Mesenchymal stem cell (in vitro differentiated cells and primary cell): ENCODE measurements at regions not wholly inside any gene's neighbourhood (a gene's known extent, or its start where the extent isn't known, plus 50 kb on each side); places are given as distances from the start of the nearest gene placed in this dataset.
"Not testable (repeated sequence)": the region's sequence is repeated elsewhere in the genome, so short reads cannot be mapped to it uniquely, and the experiment has no call there.

Experiments
- DNase-seq: peaks from one replicate; pipeline ENCODE4 v3.0.0-alpha.2; 2013
- H2AFZ ChIP-seq: one replicate; pipeline ENCODE4 v1.6.1; 2013; ENCODE audit warnings: low read depth, mild to moderate bottlenecking, control low read depth, inconsistent platforms, low read length, moderate library complexity
- H2AK5ac ChIP-seq: 2 replicates; pipeline ENCODE4 v1.6.1; 2013; ENCODE audit warnings: low read length, moderate library complexity, mild to moderate bottlenecking, inconsistent platforms; ENCODE audit not compliant: severe bottlenecking
- H2BK120ac ChIP-seq: one replicate; pipeline ENCODE4 v1.6.1; 2013; ENCODE audit warnings: low read depth, mild to moderate bottlenecking, inconsistent platforms, low read length, moderate library complexity
- H2BK12ac ChIP-seq, 2 experiments: one replicate each; pipeline ENCODE4 v1.6.1; 2013; ENCODE audit warnings: inconsistent platforms in 2 of 2, low read length in 2 of 2, mild to moderate bottlenecking in 2 of 2, moderate library complexity in 2 of 2, control low read depth in 1 of 2
- H2BK15ac ChIP-seq: one replicate; pipeline ENCODE4 v1.6.1; 2013; ENCODE audit warnings: mild to moderate bottlenecking, low read depth, inconsistent platforms; ENCODE audit not compliant: poor library complexity, severe bottlenecking
- H2BK5ac ChIP-seq: 2 replicates; pipeline ENCODE4 v1.6.1; 2013; ENCODE audit warnings: low read depth, mild to moderate bottlenecking, low read length, control low read depth, inconsistent platforms; ENCODE audit not compliant: poor library complexity, severe bottlenecking
- H3K14ac ChIP-seq, 2 experiments: one replicate each; pipeline ENCODE4 v1.6.1; 2013; ENCODE audit warnings: inconsistent platforms in 2 of 2, low read length in 2 of 2, control low read depth in 1 of 2, mild to moderate bottlenecking in 1 of 2, moderate library complexity in 1 of 2
- H3K18ac ChIP-seq, 2 experiments: one replicate each; pipeline ENCODE4 v1.6.1; 2013; ENCODE audit warnings: inconsistent platforms in 2 of 2, low read length in 2 of 2, control low read depth in 1 of 2, low read depth in 1 of 2, mild to moderate bottlenecking in 1 of 2
- H3K23ac ChIP-seq, 2 experiments: one replicate each; pipeline ENCODE4 v1.6.1; 2013; ENCODE audit warnings: inconsistent platforms in 2 of 2, low read length in 2 of 2, mild to moderate bottlenecking in 2 of 2, moderate library complexity in 2 of 2, control low read depth in 1 of 2
- H3K27ac ChIP-seq: 2 replicates; pipeline ENCODE4 v1.5.1; 2013; ENCODE audit warnings: mild to moderate bottlenecking, moderate library complexity, low read length, control low read depth, inconsistent platforms; ENCODE audit not compliant: poor library complexity, severe bottlenecking
- H3K27me3 ChIP-seq, 2 experiments: 2 replicates each; pipeline versions ENCODE4 v1.6.1 to v1.7.0; 2013; ENCODE audit warnings: low read length in 2 of 2, mild to moderate bottlenecking in 2 of 2, moderate library complexity in 2 of 2, control low read depth in 1 of 2, inconsistent platforms in 1 of 2; ENCODE audit not compliant: control insufficient read depth in 1 of 2, insufficient read depth in 1 of 2
- H3K36me3 ChIP-seq, 2 experiments: 2 replicates each; pipeline versions ENCODE4 v1.6.1 to v1.7.0; 2013; ENCODE audit warnings: low read length in 2 of 2, control low read depth in 1 of 2, inconsistent platforms in 1 of 2, low read depth in 1 of 2, mild to moderate bottlenecking in 1 of 2; ENCODE audit not compliant: insufficient read depth in 2 of 2, control insufficient read depth in 1 of 2
- H3K4ac ChIP-seq, 2 experiments: one replicate each; pipeline ENCODE4 v1.6.1; 2013; ENCODE audit warnings: inconsistent platforms in 2 of 2, low read length in 2 of 2, mild to moderate bottlenecking in 2 of 2, moderate library complexity in 2 of 2, control low read depth in 1 of 2, low read depth in 1 of 2
- H3K4me1 ChIP-seq: 2 replicates; pipeline ENCODE4 v1.6.1; 2013; ENCODE audit warnings: low read depth, low read length, control low read depth; ENCODE audit not compliant: control insufficient read depth, insufficient read depth
- H3K4me2 ChIP-seq: 2 replicates; pipeline ENCODE4 v1.6.1; 2013; ENCODE audit warnings: low read length, mild to moderate bottlenecking, inconsistent platforms; ENCODE audit not compliant: poor library complexity, severe bottlenecking
- H3K4me3 ChIP-seq, 2 experiments: 2 replicates each; pipeline versions ENCODE4 v1.5.1 to v1.7.0; 2013; ENCODE audit warnings: low read length in 2 of 2, mild to moderate bottlenecking in 2 of 2, control low read depth in 1 of 2, low read depth in 1 of 2; ENCODE audit not compliant: insufficient read depth in 1 of 2
- H3K79me1 ChIP-seq: replicated peaks from 2 replicates; pipeline ENCODE4 v1.6.1; 2013; ENCODE audit warnings: mild to moderate bottlenecking, control low read depth, low read length, inconsistent platforms; ENCODE audit not compliant: poor library complexity, severe bottlenecking
- H3K9ac ChIP-seq: 2 replicates; pipeline ENCODE4 v1.7.0; 2013; ENCODE audit warnings: mild to moderate bottlenecking, low read length, moderate library complexity
- H3K9me3 ChIP-seq: 2 replicates; pipeline ENCODE4 v1.7.0; 2013; ENCODE audit warnings: mild to moderate bottlenecking, low read length; ENCODE audit not compliant: control insufficient read depth
- H4K8ac ChIP-seq: one replicate; pipeline ENCODE4 v1.6.1; 2013; ENCODE audit warnings: inconsistent platforms, mild to moderate bottlenecking, low read length, moderate library complexity
- H4K91ac ChIP-seq: one replicate; pipeline ENCODE4 v1.6.1; 2013; ENCODE audit warnings: mild to moderate bottlenecking, low read length, inconsistent platforms
- WGBS: methylation state at CpG from one replicate; pipeline ENCODE4 v1.1.7; 2013; ENCODE audit warnings: mixed read lengths; 5-methylcytosine and 5-hydroxymethylcytosine counted together

DNA sequence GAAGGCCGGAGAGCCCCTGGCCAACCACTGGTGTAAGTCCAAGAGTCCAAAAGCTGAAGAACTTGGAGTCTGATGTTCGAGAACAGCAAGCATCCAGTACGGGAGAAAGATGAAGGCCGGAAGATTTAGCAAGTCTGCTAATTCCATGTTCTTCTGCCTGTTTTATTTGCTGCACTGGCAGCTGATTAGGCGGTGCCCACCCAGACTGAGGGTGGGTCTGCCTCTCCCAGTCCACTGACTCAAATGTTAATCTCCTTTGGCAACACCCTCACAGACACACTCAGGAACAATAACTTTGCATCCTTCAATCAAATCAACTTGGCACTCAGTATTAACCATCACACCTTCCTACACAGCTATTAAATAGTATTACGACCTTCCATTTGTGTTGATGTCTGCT lies 168.6 kb downstream of the ALDH1A2 start:
- H4K8ac ChIP-seq, H3K23ac ChIP-seq, H2BK120ac ChIP-seq, H3K79me1 ChIP-seq, H3K4me3 ChIP-seq, H3K27ac ChIP-seq, H3K4ac ChIP-seq, H2AK5ac ChIP-seq, H3K4me1 ChIP-seq, H3K4me2 ChIP-seq, DNase-seq, H2BK12ac ChIP-seq, H3K18ac ChIP-seq, H2BK5ac ChIP-seq, H3K36me3 ChIP-seq, H3K9me3 ChIP-seq, H4K91ac ChIP-seq, H3K9ac ChIP-seq, H2BK15ac ChIP-seq, H2AFZ ChIP-seq, H3K14ac ChIP-seq: not testable (repeated sequence)
- WGBS = 96% methylated on average over 6 of the region's 6 CpGs
- peaks cover 8 to 15% of the 10 kb centered on the region in 2 experiments for H3K27me3 ChIP-seq

- Histone ChIP-seq H2BK5ac (no peak overlapping the region), H4K8ac (no peak overlapping the region), H2BK120ac (no peak overlapping the region), H2BK12ac (no peak overlapping the region), H3K14ac (no peak overlapping the region), H3K23ac (no peak overlapping the region), H2BK15ac (no peak overlapping the region), H4K91ac (no peak overlapping the region), H3K27me3 (peaks cover 8 to 18% of the 10 kb centered on the region in 2 experiments), H3K9ac (no peak overlapping the region), H3K27ac (no peak overlapping the region), H2AFZ (no peak overlapping the region), H3K9me3 (no peaks in the 10 kb centered on the region), H3K4me1 (no peaks in the 10 kb centered on the region), H3K4ac (no peak overlapping the region), H3K4me2 (no peak overlapping the region), H3K18ac (no peak overlapping the region), H2AK5ac (no peak overlapping the region), H3K4me3 (no peak overlapping the region), H3K36me3 (no peaks in the 10 kb centered on the region), H3K79me1 (no peaks in the 10 kb centered on the region)
- DNase-seq = no peak
- 100% methylated on average over 2 of the region's 3 CpGs for WGBS
Measured at GRCh38 chr15:57897870-57898269, 167.6 kb downstream of the ALDH1A2 start.

DNA sequence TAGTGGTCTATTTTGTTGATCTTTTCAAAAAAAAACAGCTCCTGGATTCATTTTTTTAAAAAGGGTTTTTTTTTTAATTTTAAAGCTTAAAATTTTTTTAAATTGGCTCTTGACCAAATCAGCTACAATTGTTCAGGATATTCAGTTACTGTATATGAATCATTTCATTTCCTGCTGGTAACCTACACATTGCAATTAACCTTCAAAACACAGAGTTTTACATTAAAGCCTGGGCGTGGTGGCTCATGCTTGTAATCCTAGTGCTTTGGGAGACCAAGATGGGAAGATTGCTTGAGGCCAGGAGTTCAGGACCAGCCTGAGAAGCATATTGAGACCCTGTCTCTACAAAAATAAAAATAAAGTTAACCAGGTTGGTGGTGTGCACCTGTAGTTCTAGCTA lies 163.4 kb downstream of the ALDH1A2 start:
- 100% methylated on average over 1 of the region's 1 CpG for WGBS
- no peak overlapping the region for H2BK120ac ChIP-seq
- DNase-seq = no peak
- H3K9ac ChIP-seq = no peak overlapping the region
- H4K8ac ChIP-seq = no peak overlapping the region
- H3K4me3 ChIP-seq = no peak overlapping the region
- H3K27me3 ChIP-seq = peaks cover 6 to 11% of the 10 kb centered on the region in 2 experiments
- H3K27ac ChIP-seq = no peak overlapping the region
- no peak overlapping the region for H2AFZ ChIP-seq
- H2BK12ac ChIP-seq = no peak overlapping the region
- H3K4me2 ChIP-seq = no peak overlapping the region
- no peaks in the 10 kb centered on the region for H3K36me3 ChIP-seq
- no peaks in the 10 kb centered on the region for H3K79me1 ChIP-seq
- H4K91ac ChIP-seq = no peak overlapping the region
- H3K4ac ChIP-seq = no peak overlapping the region
- no peak overlapping the region for H3K14ac ChIP-seq
- H2AK5ac ChIP-seq = no peak overlapping the region
- no peak overlapping the region for H3K23ac ChIP-seq
- H3K18ac ChIP-seq = no peak overlapping the region
- H2BK15ac ChIP-seq = no peak overlapping the region
- no peaks in the 10 kb centered on the region for H3K9me3 ChIP-seq
- no peaks in the 10 kb centered on the region for H3K4me1 ChIP-seq
- no peak overlapping the region for H2BK5ac ChIP-seq
